Lung (tissue), 12 donors: ENCODE measurements at regions not wholly inside any gene's neighbourhood (a gene's known extent, or its start where the extent isn't known, plus 50 kb on each side); places are given as distances from the start of the nearest gene placed in this dataset. TPM values are rescaled to one million over a fixed set of nuclear protein-coding genes. Genes with fewer than 3 reads are reported as not detected.

Experiments
- ATAC-seq: fragments of 200-7000 bp; cut with Tn5 transposase; one replicate; pipeline ENCODE4 v1.9.1; 2020; ENCODE audit warnings: moderate number of reproducible peaks; ENCODE audit not compliant: insufficient read depth, low FRiP score
- DNase-seq, 3 donors: peaks; one replicate each; pipeline ENCODE4 v3.0.0-alpha.2; 2013 to 2017
- H3K27ac ChIP-seq, 2 donors: one replicate each; pipeline ENCODE4 v1.5.1; 2013; ENCODE audit warnings: mild to moderate bottlenecking in 2 of 2, moderate library complexity in 2 of 2, control low read depth in 1 of 2, inconsistent platforms in 1 of 2, low read depth in 1 of 2, low read length in 1 of 2
- H3K27me3 ChIP-seq, 3 donors: one replicate each; pipeline ENCODE4 v1.5.1; 2013; ENCODE audit warnings: low read length in 2 of 3; ENCODE audit not compliant: control insufficient read depth in 3 of 3, insufficient read depth in 3 of 3
- H3K36me3 ChIP-seq, 4 donors: one replicate each; pipeline ENCODE4 v1.5.1; 2013; ENCODE audit warnings: low read length in 4 of 4, mild to moderate bottlenecking in 1 of 4, moderate library complexity in 1 of 4; ENCODE audit not compliant: control insufficient read depth in 4 of 4, insufficient read depth in 4 of 4
- H3K4me1 ChIP-seq, 5 donors: one replicate each; pipeline ENCODE4 v1.5.1; 2013; ENCODE audit warnings: low read length in 5 of 5, mild to moderate bottlenecking in 2 of 5, moderate library complexity in 1 of 5; ENCODE audit not compliant: control insufficient read depth in 5 of 5, insufficient read depth in 5 of 5
- H3K4me3 ChIP-seq: one replicate; pipeline ENCODE4 v1.5.1; 2013; ENCODE audit warnings: mild to moderate bottlenecking, control low read depth, moderate library complexity
- H3K9ac ChIP-seq, 2 donors: one replicate each; pipeline ENCODE4 v1.5.1; 2013; ENCODE audit warnings: low read length in 2 of 2, control low read depth in 1 of 2; ENCODE audit not compliant: insufficient read depth in 1 of 2
- H3K9me3 ChIP-seq, 4 donors: one replicate each; pipeline ENCODE4 v1.5.1; 2013; ENCODE audit warnings: low read length in 3 of 4, mild to moderate bottlenecking in 1 of 4, moderate library complexity in 1 of 4; ENCODE audit not compliant: control insufficient read depth in 4 of 4, insufficient read depth in 3 of 4
- CTCF ChIP-seq: IDR thresholded peaks from 2 replicates; pipeline ENCODE4 v1.5.1; 2012; ENCODE audit warnings: mild to moderate bottlenecking; ENCODE audit errors: control extremely low read depth, extremely low read depth
- WGBS, 2 donors: extraction: QIAGEN DNeasy Blood & Tissue Kit; methylation state at CpG; one replicate each; pipeline ENCODE4 v1.1.7; 2013; 5-methylcytosine and 5-hydroxymethylcytosine counted together
- small RNA-seq: library from RNA; depleted of rRNA; stranded (forward); fragments of <200 nt; gene quantifications from one replicate; pipeline ENCODE3, GENCODE V24; 2014; ENCODE audit warnings: low replicate concordance
- donor health status: control.
- donor health status: control.
- donor health status: Bipolar disorder and iron deficiency.
- donor health status: healthy.
- donor health status: DM: yes; HTN: yes; CAD: no.

DNA sequence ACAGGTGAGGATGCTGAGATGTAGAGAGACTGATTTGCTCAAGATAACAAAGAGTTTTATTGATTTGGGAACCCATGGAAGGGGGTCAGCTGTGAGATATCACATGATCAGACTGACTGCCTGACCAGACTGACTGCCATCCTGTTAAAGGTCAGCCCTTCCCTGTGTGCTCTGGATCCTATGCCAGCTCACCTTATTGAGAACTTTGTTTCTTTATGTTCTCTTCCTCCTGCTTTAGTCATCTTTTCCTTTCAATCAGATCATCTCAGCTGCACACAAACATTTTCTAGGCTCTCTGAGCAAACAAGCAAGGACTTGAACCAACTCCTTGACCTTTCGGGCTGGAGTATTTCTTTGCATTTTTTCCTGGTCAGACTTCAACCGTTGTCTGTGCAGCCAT lies 50.0 kb upstream of the MTPN start:
- no peak for TF ChIP-seq CTCF
- no peaks in the 10 kb centered on the region for H3K9me3 ChIP-seq
- no peak overlapping the region for H3K4me3 ChIP-seq
- H3K27ac ChIP-seq, result no peak overlapping the region
- ATAC-seq (no peak), DNase-seq (no peak)
- no peaks in the 10 kb centered on the region for H3K4me1 ChIP-seq
- 82 to 86% methylated on average over 2 of the region's 2 CpGs for WGBS, 2 donors
- no peak overlapping the region for H3K9ac ChIP-seq
- no peaks in the 10 kb centered on the region for H3K36me3 ChIP-seq
- no peaks in the 10 kb centered on the region for H3K27me3 ChIP-seq

Small RNA genes in the stretch of these regions (small RNA-seq; reads per million reads assigned to genes)
- not detected for gene RF00019
